CD4-positive, alpha-beta memory T cell (primary cell): ENCODE measurements at regions not wholly inside any gene's neighbourhood (a gene's known extent, or its start where the extent isn't known, plus 50 kb on each side); places are given as distances from the start of the nearest gene placed in this dataset.

Source experiments
- CTCF ChIA-PET: fragments of 350-600 bp; sonication (Branson Sonifier 250); formaldehyde crosslinking; loops from one replicate; lab custom pipeline; 2021; ENCODE audit warnings: inconsistent platforms; ENCODE audit not compliant: partially characterized antibody; lab: Charles Lee
- POLR2A ChIA-PET: fragments of 350-600 bp; sonication (Branson Sonifier 250); formaldehyde crosslinking; loops from one replicate; lab custom pipeline; 2021; ENCODE audit not compliant: partially characterized antibody; lab: Charles Lee
- DNase-seq, 5 donors: peaks; one replicate each; pipeline versions ENCODE4 v3.0.0 to v3.0.0-alpha.2; 2020 to 2022; ENCODE audit warnings: mixed read lengths in 1 of 5
- H3K27ac ChIP-seq: one replicate; pipeline ENCODE4 v1.7.0; 2013; ENCODE audit warnings: low read depth, low read length
- H3K27me3 ChIP-seq: 2 replicates; pipeline ENCODE4 v1.7.0; 2013; ENCODE audit warnings: mild to moderate bottlenecking, low read length, moderate library complexity; ENCODE audit not compliant: insufficient read depth
- H3K36me3 ChIP-seq: 2 replicates; pipeline ENCODE4 v1.7.0; 2013; ENCODE audit warnings: mild to moderate bottlenecking, low read length, moderate library complexity; ENCODE audit not compliant: insufficient read depth
- H3K4me1 ChIP-seq: 2 replicates; pipeline ENCODE4 v1.7.0; 2013; ENCODE audit warnings: mild to moderate bottlenecking, low read length, moderate library complexity; ENCODE audit not compliant: insufficient read depth
- H3K4me3 ChIP-seq, 2 donors: one replicate each; pipeline ENCODE4 v1.7.0; 2013; ENCODE audit warnings: low read length in 2 of 2, mild to moderate bottlenecking in 1 of 2
- H3K9me3 ChIP-seq, 2 donors: one replicate each; pipeline ENCODE4 v1.7.0; 2013; ENCODE audit warnings: low read length in 2 of 2, control low read depth in 1 of 2; ENCODE audit not compliant: control insufficient read depth in 1 of 2
- H3K27ac Mint-ChIP-seq, 7 donors: one replicate each; pipeline ENCODE4 v1.8.0; 2020 to 2021; ENCODE audit warnings: mixed read lengths in 7 of 7, mild to moderate bottlenecking in 6 of 7, inconsistent platforms in 3 of 7, moderate library complexity in 3 of 7
- H3K27me3 Mint-ChIP-seq, 2 donors: one replicate each; pipeline ENCODE4 v1.8.0; 2020 to 2021; ENCODE audit warnings: mixed read lengths in 2 of 2
- H3K36me3 Mint-ChIP-seq, 2 donors: one replicate each; pipeline ENCODE4 v1.8.0; 2020 to 2021; ENCODE audit warnings: mixed read lengths in 2 of 2, inconsistent platforms in 1 of 2, mild to moderate bottlenecking in 1 of 2
- H3K4me1 Mint-ChIP-seq, 4 donors: one replicate each; pipeline ENCODE4 v1.8.0; 2020 to 2021; ENCODE audit warnings: mixed read lengths in 4 of 4, mild to moderate bottlenecking in 1 of 4
- H3K4me3 Mint-ChIP-seq, 8 donors: one replicate each; pipeline ENCODE4 v1.8.0; 2020 to 2021; ENCODE audit warnings: mixed read lengths in 8 of 8, mild to moderate bottlenecking in 7 of 8, moderate library complexity in 6 of 8, inconsistent platforms in 3 of 8
- H3K9me3 Mint-ChIP-seq, 8 donors: one replicate each; pipeline ENCODE4 v1.8.0; 2020 to 2021; ENCODE audit warnings: mixed read lengths in 8 of 8, mild to moderate bottlenecking in 5 of 8, inconsistent platforms in 3 of 8, moderate library complexity in 1 of 8
- intact Hi-C: fragments of 100-400 bp; cut with micrococcal nuclease; formaldehyde crosslinking; loops from one replicate; pipeline ENCODE4 v1.15.1; 2023

DNA sequence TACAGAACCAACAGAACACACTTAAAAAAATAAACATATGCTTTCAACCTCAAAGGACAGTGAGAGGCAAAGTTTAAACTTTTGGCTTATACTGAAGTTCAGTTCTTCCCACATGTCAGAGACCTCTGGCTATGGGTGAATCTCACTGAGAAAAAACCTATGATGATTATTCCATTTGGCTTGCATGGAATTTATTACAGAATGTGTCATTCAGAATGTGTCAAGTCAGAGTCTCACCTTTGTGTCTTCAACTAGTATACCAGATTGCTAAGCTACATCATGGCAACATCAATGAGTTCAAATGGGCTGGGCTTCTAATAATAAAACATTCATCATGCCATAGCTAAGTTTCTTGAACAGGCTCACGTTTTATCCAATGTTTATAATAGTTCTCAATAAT, 987.0 kb downstream of the NTRK3 start:
- H3K27ac Mint-ChIP-seq, result no peak overlapping the region

DNA sequence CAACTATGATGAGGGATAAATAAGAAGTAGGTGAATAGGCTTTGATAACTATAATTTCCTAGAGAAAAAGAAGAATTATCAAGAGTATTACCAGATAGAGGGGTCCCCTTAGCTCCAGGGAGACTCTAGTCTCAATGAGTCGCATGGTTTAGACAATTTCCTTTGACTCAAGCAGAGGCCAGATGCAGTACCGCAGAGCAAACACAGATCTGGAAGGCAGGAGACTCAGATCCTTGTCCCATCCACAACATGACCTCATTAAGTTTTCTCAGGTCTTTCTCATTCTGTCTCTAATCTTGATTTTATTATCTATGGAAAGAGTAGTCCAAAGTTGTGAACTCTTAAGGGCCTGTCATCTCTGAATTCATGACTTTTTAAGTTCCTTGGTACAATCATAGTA, 987.9 kb downstream of the NTRK3 start:
- CTCF ChIA-PET, result no interaction called here
- no peaks in the 10 kb centered on the region for H3K4me1 ChIP-seq
- peaks cover 0 to 4% (median 0%) of the 10 kb centered on the region in 8 donors for H3K9me3 Mint-ChIP-seq
- POLR2A ChIA-PET, result no interaction called here
- H3K4me1 Mint-ChIP-seq, result no peaks in the 10 kb centered on the region
- no peak overlapping the region for H3K4me3 ChIP-seq
- peaks cover 0 to 3% of the 10 kb centered on the region in 2 donors for H3K9me3 ChIP-seq
- DNase-seq, result no peak
- no peaks in the 10 kb centered on the region for H3K36me3 Mint-ChIP-seq
- no peak overlapping the region for H3K27ac Mint-ChIP-seq
- H3K4me3 Mint-ChIP-seq, result no peak overlapping the region
- H3K36me3 ChIP-seq, result no peaks in the 10 kb centered on the region
- no peak overlapping the region for H3K27ac ChIP-seq
- H3K27me3 Mint-ChIP-seq, result peaks cover 0 to 4% of the 10 kb centered on the region in 2 donors
- no peaks in the 10 kb centered on the region for H3K27me3 ChIP-seq
- intact Hi-C loops, result no loop called here

More for the DNA sequence above, 987.0 kb downstream of the NTRK3 start:
- no peak overlapping the region for H3K27ac ChIP-seq
- CTCF ChIA-PET, result no interaction called here
- H3K4me3 ChIP-seq, result no peak overlapping the region
- H3K36me3 ChIP-seq, result no peaks in the 10 kb centered on the region
- intact Hi-C loops, result no loop called here
- H3K4me1 ChIP-seq, result no peaks in the 10 kb centered on the region
- H3K4me1 Mint-ChIP-seq, result no peaks in the 10 kb centered on the region
- no peak for DNase-seq
- peaks cover 0 to 4% (median 0%) of the 10 kb centered on the region in 8 donors for H3K9me3 Mint-ChIP-seq
- H3K27me3 ChIP-seq, result no peaks in the 10 kb centered on the region
- H3K9me3 ChIP-seq, result peaks cover 0 to 3% of the 10 kb centered on the region in 2 donors
- POLR2A ChIA-PET, result no interaction called here
- peaks cover 0 to 4% of the 10 kb centered on the region in 2 donors for H3K27me3 Mint-ChIP-seq
- no peak overlapping the region for H3K4me3 Mint-ChIP-seq
- no peaks in the 10 kb centered on the region for H3K36me3 Mint-ChIP-seq

DNA sequence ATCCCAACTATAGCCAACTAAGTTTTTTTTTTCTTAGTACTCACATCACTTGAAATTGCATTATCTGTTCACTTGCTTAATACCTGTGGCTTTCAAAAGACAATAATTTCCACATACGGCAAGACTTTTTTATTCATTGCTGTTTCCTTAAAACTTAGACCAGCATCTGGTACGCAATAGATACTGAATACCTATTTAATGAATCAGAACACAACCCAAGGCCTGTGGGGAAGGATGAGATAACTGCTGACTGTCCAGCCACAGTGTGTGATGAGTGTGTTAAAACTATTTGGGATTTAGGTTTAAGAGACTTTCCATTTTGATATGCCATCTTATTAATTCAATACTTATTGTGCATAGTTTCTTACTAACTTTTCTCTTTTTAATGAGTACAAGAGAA, 988.7 kb downstream of the NTRK3 start:
- H3K4me1 Mint-ChIP-seq, result no peaks in the 10 kb centered on the region
- no peak overlapping the region for H3K27ac Mint-ChIP-seq
- intact Hi-C loops, result no loop called here
- Histone ChIP-seq H3K27me3 (no peaks in the 10 kb centered on the region), H3K4me3 (no peak overlapping the region), H3K27ac (no peak overlapping the region), H3K4me1 (no peaks in the 10 kb centered on the region), H3K36me3 (no peaks in the 10 kb centered on the region), H3K9me3 (no peaks in the 10 kb centered on the region)
- peaks cover 0 to 2% (median under 1%) of the 10 kb centered on the region in 8 donors for H3K9me3 Mint-ChIP-seq
- CTCF ChIA-PET, result no interaction called here
- POLR2A ChIA-PET, result no interaction called here
- H3K36me3 Mint-ChIP-seq, result no peaks in the 10 kb centered on the region
- DNase-seq, result no peak
- H3K27me3 Mint-ChIP-seq, result peaks cover 0 to 4% of the 10 kb centered on the region in 2 donors
- no peak overlapping the region for H3K4me3 Mint-ChIP-seq

DNA sequence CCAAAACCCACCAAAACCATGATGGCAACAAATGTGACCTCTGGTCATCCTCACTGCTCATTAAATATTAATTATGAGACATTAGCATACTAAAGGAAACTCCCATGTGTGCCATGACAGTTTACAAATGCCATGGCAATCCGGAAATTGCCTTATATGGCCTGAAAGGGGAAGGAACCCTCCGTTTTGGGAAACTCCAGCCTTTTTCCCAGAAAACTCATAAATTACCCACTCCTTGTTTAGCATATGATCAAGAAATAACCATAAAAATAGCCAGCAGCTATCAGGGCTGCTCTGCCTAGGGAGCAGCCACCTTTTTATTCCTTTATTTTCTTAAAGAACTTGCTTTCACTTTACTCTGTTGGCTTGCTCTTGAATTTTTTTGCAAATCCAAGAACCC, 992.7 kb downstream of the NTRK3 start:
- H3K9me3 Mint-ChIP-seq, result peaks cover 0 to 6% (median 3%) of the 10 kb centered on the region in 8 donors
- POLR2A ChIA-PET, result no interaction called here
- intact Hi-C loops, result no loop called here
- H3K4me3 ChIP-seq, result no peak overlapping the region
- no peak overlapping the region for H3K4me3 Mint-ChIP-seq
- no peaks in the 10 kb centered on the region for H3K36me3 Mint-ChIP-seq
- no peaks in the 10 kb centered on the region for H3K27me3 ChIP-seq
- peaks cover 2 to 4% of the 10 kb centered on the region in 2 donors for H3K27me3 Mint-ChIP-seq
- no peak for DNase-seq
- H3K4me1 ChIP-seq, result no peaks in the 10 kb centered on the region
- H3K27ac Mint-ChIP-seq, result no peak overlapping the region
- H3K36me3 ChIP-seq, result no peaks in the 10 kb centered on the region
- H3K9me3 ChIP-seq, result no peaks in the 10 kb centered on the region
- no peak overlapping the region for H3K27ac ChIP-seq
- CTCF ChIA-PET, result no interaction called here
- H3K4me1 Mint-ChIP-seq, result no peaks in the 10 kb centered on the region

DNA sequence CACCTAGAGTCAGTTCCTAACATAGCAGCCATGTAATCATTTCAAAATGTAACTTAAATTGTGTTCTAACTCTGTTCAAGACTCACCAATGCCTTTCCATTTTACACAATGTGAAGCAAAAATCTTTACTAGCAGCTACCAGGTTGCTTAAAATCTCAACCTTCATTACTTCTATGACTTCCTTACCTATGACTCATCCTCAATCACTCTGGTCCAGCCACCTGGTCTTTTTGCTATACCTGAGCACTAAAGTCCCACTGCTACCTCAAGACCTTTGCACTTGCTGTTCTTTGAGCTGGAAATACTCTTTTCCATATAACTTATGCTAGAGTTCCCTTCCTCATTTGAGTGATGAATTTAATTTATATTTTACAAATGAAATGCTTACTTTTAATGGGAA, 993.2 kb downstream of the NTRK3 start:
- CTCF ChIA-PET, result no interaction called here
- Mint-ChIP-seq H3K27me3 (peaks cover 2 to 4% of the 10 kb centered on the region in 2 donors), H3K27ac (no peak overlapping the region), H3K36me3 (no peaks in the 10 kb centered on the region), H3K4me1 (no peaks in the 10 kb centered on the region), H3K9me3 (peaks cover 0 to 6% (median 3%) of the 10 kb centered on the region in 8 donors), H3K4me3 (no peak overlapping the region)
- Histone ChIP-seq H3K36me3 (no peaks in the 10 kb centered on the region), H3K27me3 (no peaks in the 10 kb centered on the region), H3K4me3 (no peak overlapping the region), H3K9me3 (no peaks in the 10 kb centered on the region), H3K4me1 (no peaks in the 10 kb centered on the region), H3K27ac (no peak overlapping the region)
- intact Hi-C loops, result no loop called here
- no peak for DNase-seq
- POLR2A ChIA-PET, result no interaction called here

DNA sequence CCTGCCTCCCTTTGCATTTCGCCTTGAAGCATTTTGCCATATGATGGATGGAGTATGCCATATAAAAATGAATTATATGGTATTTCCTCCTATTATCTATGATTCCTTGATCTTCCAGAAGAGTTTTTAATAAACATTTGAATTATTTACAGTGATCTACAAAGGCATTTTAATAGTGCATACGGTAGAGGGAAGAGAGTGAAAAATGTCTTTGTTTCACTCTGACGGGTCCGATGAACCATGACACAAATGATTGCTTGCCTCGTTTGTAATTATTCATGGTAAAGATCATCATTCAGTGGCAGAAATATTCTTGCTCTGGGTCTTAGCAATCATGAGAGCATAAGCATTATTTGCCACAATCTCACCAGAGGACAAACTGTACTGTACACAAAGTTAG, 1010.9 kb downstream of the NTRK3 start:
- intact Hi-C loops, result no loop called here
- Histone ChIP-seq H3K36me3 (no peaks in the 10 kb centered on the region), H3K4me1 (no peaks in the 10 kb centered on the region), H3K4me3 (no peak overlapping the region), H3K27ac (no peak overlapping the region), H3K27me3 (no peaks in the 10 kb centered on the region), H3K9me3 (no peaks in the 10 kb centered on the region)
- no peaks in the 10 kb centered on the region for H3K4me1 Mint-ChIP-seq
- no peak overlapping the region for H3K27ac Mint-ChIP-seq
- H3K36me3 Mint-ChIP-seq, result no peaks in the 10 kb centered on the region
- peaks cover 0 to 9% (median 0%) of the 10 kb centered on the region in 8 donors for H3K9me3 Mint-ChIP-seq
- POLR2A ChIA-PET, result no interaction called here
- H3K27me3 Mint-ChIP-seq, result no peaks in the 10 kb centered on the region
- no peak overlapping the region for H3K4me3 Mint-ChIP-seq
- DNase-seq, result no peak
- CTCF ChIA-PET, result no interaction called here

DNA sequence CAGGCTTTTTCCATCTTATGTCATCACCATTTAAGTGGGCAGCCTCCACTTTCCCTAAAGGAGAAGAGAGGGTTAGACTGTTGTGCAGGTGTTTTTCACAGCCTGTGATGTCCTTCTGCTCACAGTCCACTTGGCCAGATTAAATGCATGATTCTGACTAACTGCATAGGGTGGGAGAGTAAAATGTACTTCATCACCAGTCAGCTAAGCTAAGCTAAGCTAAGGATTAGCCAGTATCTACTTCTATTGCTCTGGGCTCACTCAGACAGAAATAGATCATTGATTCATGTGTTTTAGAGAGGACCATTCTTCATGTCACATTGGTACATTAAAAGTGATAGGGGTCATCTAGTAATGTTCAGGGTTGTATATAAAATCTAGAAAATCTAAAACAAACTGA, 1013.1 kb downstream of the NTRK3 start:
- H3K4me1 ChIP-seq, result no peaks in the 10 kb centered on the region
- Mint-ChIP-seq H3K27me3 (no peaks in the 10 kb centered on the region), H3K4me1 (no peaks in the 10 kb centered on the region), H3K9me3 (peaks cover 0 to 4% (median 0%) of the 10 kb centered on the region in 8 donors), H3K27ac (no peak overlapping the region), H3K4me3 (no peak overlapping the region), H3K36me3 (no peaks in the 10 kb centered on the region)
- no peaks in the 10 kb centered on the region for H3K9me3 ChIP-seq
- no peak overlapping the region for H3K27ac ChIP-seq
- CTCF ChIA-PET, result no interaction called here
- no peak overlapping the region for H3K4me3 ChIP-seq
- DNase-seq, result no peak
- intact Hi-C loops, result no loop called here
- H3K27me3 ChIP-seq, result no peaks in the 10 kb centered on the region
- no peaks in the 10 kb centered on the region for H3K36me3 ChIP-seq
- POLR2A ChIA-PET, result no interaction called here
